MG63 (cell line): ENCODE measurements at regions not wholly inside any gene's neighbourhood (a gene's known extent, or its start where the extent isn't known, plus 50 kb on each side); places are given as distances from the start of the nearest gene placed in this dataset.
"Not testable (repeated sequence)": the region's sequence is repeated elsewhere in the genome, so short reads cannot be mapped to it uniquely, and the experiment has no call there.

Source experiments
- DNase-seq: peaks from one replicate; pipeline ENCODE4 v3.0.0-alpha.2; 2020
- H3K27me3 ChIP-seq: fragments of 250-450 bp; sonication (Bioruptor Pico); 2 replicates; pipeline ENCODE4 v1.5.1; 2020; ENCODE audit warnings: mild to moderate bottlenecking, moderate library complexity
- H3K36me3 ChIP-seq: fragments of 250-450 bp; sonication (Bioruptor Pico); 2 replicates; pipeline ENCODE4 v1.5.1; 2020; ENCODE audit warnings: mild to moderate bottlenecking, moderate library complexity
- H3K4me3 ChIP-seq: fragments of 250-450 bp; sonication (Bioruptor Pico); 2 replicates; pipeline ENCODE4 v1.5.1; 2020; ENCODE audit warnings: mild to moderate bottlenecking, moderate library complexity
- H3K9me3 ChIP-seq: fragments of 250-450 bp; sonication (Bioruptor Pico); 2 replicates; pipeline ENCODE4 v1.5.1; 2020; ENCODE audit warnings: mild to moderate bottlenecking, moderate library complexity

- H3K9me3 ChIP-seq: no peaks in the 10 kb centered on the region
- no peaks in the 10 kb centered on the region for H3K36me3 ChIP-seq
- H3K27me3 ChIP-seq: no peaks in the 10 kb centered on the region
- H3K4me3 ChIP-seq: no peak overlapping the region
- peak; percentile 77 for DNase-seq
Observed at GRCh38 chr9:7320139-7320538, 479.4 kb downstream of the DMAC1 start.

GRCh38 chr9:7318920-7319319 lies 480.7 kb downstream of the DMAC1 start:
- no peak overlapping the region for H3K4me3 ChIP-seq
- no peak for DNase-seq
- no peaks in the 10 kb centered on the region for H3K27me3 ChIP-seq
- no peaks in the 10 kb centered on the region for H3K36me3 ChIP-seq
- no peaks in the 10 kb centered on the region for H3K9me3 ChIP-seq

GRCh38 chr9:7316967-7317366 lies 482.6 kb downstream of the DMAC1 start:
- Histone ChIP-seq H3K4me3 (no peak overlapping the region), H3K27me3 (no peaks in the 10 kb centered on the region), H3K36me3 (no peaks in the 10 kb centered on the region), H3K9me3 (no peaks in the 10 kb centered on the region)
- DNase-seq: no peak

GRCh38 chr9:7316166-7316795 lies 483.3 kb downstream of the DMAC1 start:
- Histone ChIP-seq H3K36me3 (no peaks in the 10 kb centered on the region), H3K4me3 (no peak overlapping the region), H3K9me3 (no peaks in the 10 kb centered on the region), H3K27me3 (no peaks in the 10 kb centered on the region)
- DNase-seq: no peak

- no peaks in the 10 kb centered on the region for H3K27me3 ChIP-seq
- DNase-seq: no peak
- H3K36me3 ChIP-seq: no peaks in the 10 kb centered on the region
- no peaks in the 10 kb centered on the region for H3K9me3 ChIP-seq
- H3K4me3 ChIP-seq: no peak overlapping the region
Observed at GRCh38 chr9:7315746-7316145, 483.8 kb downstream of the DMAC1 start.

- DNase-seq: no peak
- H3K36me3 ChIP-seq: no peaks in the 10 kb centered on the region
- H3K4me3 ChIP-seq: no peak overlapping the region
- no peaks in the 10 kb centered on the region for H3K9me3 ChIP-seq
- H3K27me3 ChIP-seq: no peaks in the 10 kb centered on the region
Observed at GRCh38 chr9:7315116-7315515, 484.5 kb downstream of the DMAC1 start.

- no peaks in the 10 kb centered on the region for H3K27me3 ChIP-seq
- H3K4me3 ChIP-seq: no peak overlapping the region
- no peaks in the 10 kb centered on the region for H3K9me3 ChIP-seq
- H3K36me3 ChIP-seq: no peaks in the 10 kb centered on the region
- no peak for DNase-seq
Observed at GRCh38 chr9:7313389-7313788, 486.2 kb downstream of the DMAC1 start.

GRCh38 chr9:7309051-7309450 lies 490.5 kb downstream of the DMAC1 start:
- H3K4me3 ChIP-seq: not testable (repeated sequence)

GRCh38 chr9:7305677-7306076 lies 493.9 kb downstream of the DMAC1 start:
- no peak for DNase-seq
- H3K4me3 ChIP-seq: no peak overlapping the region
- no peaks in the 10 kb centered on the region for H3K27me3 ChIP-seq
- no peaks in the 10 kb centered on the region for H3K9me3 ChIP-seq
- H3K36me3 ChIP-seq: no peaks in the 10 kb centered on the region

More at GRCh38 chr9:7309051-7309450, 490.5 kb downstream of the DMAC1 start:
- H3K36me3 ChIP-seq, H3K9me3 ChIP-seq, H3K27me3 ChIP-seq, DNase-seq: not testable (repeated sequence)

- no peaks in the 10 kb centered on the region for H3K36me3 ChIP-seq
- DNase-seq: no peak
- no peaks in the 10 kb centered on the region for H3K9me3 ChIP-seq
- H3K27me3 ChIP-seq: no peaks in the 10 kb centered on the region
- H3K4me3 ChIP-seq: no peak overlapping the region
Observed at GRCh38 chr9:7304627-7304995, 495.0 kb downstream of the DMAC1 start.

GRCh38 chr9:7303907-7304626 lies 495.5 kb downstream of the DMAC1 start:
- no peak for DNase-seq
- Histone ChIP-seq H3K4me3 (no peak overlapping the region), H3K36me3 (no peaks in the 10 kb centered on the region), H3K9me3 (no peaks in the 10 kb centered on the region), H3K27me3 (no peaks in the 10 kb centered on the region)

- Histone ChIP-seq H3K4me3 (no peak overlapping the region), H3K36me3 (no peaks in the 10 kb centered on the region), H3K27me3 (no peaks in the 10 kb centered on the region), H3K9me3 (no peaks in the 10 kb centered on the region)
- DNase-seq: no peak
Observed at GRCh38 chr9:7300484-7300883, 499.1 kb downstream of the DMAC1 start.

GRCh38 chr9:7298123-7298522 lies 501.5 kb downstream of the DMAC1 start:
- no peak for DNase-seq
- Histone ChIP-seq H3K4me3 (no peak overlapping the region), H3K36me3 (no peaks in the 10 kb centered on the region), H3K27me3 (no peaks in the 10 kb centered on the region), H3K9me3 (no peaks in the 10 kb centered on the region)

GRCh38 chr9:7297521-7297920 lies 502.1 kb downstream of the DMAC1 start:
- no peak for DNase-seq
- Histone ChIP-seq H3K36me3 (no peaks in the 10 kb centered on the region), H3K27me3 (no peaks in the 10 kb centered on the region), H3K4me3 (no peak overlapping the region), H3K9me3 (no peaks in the 10 kb centered on the region)

GRCh38 chr9:7293091-7293490 lies 506.5 kb downstream of the DMAC1 start:
- Histone ChIP-seq H3K4me3 (no peak overlapping the region), H3K36me3 (no peaks in the 10 kb centered on the region), H3K27me3 (no peaks in the 10 kb centered on the region), H3K9me3 (no peaks in the 10 kb centered on the region)
- no peak for DNase-seq

GRCh38 chr9:7289773-7290172 lies 509.8 kb downstream of the DMAC1 start:
- DNase-seq: no peak
- Histone ChIP-seq H3K27me3 (no peaks in the 10 kb centered on the region), H3K4me3 (no peak overlapping the region), H3K9me3 (no peaks in the 10 kb centered on the region), H3K36me3 (no peaks in the 10 kb centered on the region)

GRCh38 chr9:7287986-7288385 lies 511.6 kb downstream of the DMAC1 start:
- no peaks in the 10 kb centered on the region for H3K9me3 ChIP-seq
- DNase-seq: no peak
- no peaks in the 10 kb centered on the region for H3K27me3 ChIP-seq
- no peak overlapping the region for H3K4me3 ChIP-seq
- no peaks in the 10 kb centered on the region for H3K36me3 ChIP-seq

- Histone ChIP-seq H3K27me3 (no peaks in the 10 kb centered on the region), H3K9me3 (no peaks in the 10 kb centered on the region), H3K4me3 (no peak overlapping the region), H3K36me3 (no peaks in the 10 kb centered on the region)
- no peak for DNase-seq
Observed at GRCh38 chr9:7287065-7287464, 512.5 kb downstream of the DMAC1 start.
